Activated CD8-positive, alpha-beta T cell treated with anti-CD3 and anti-CD28 coated beads for 36 hours (primary cell): ENCODE measurements at regions not wholly inside any gene's neighbourhood (a gene's known extent, or its start where the extent isn't known, plus 50 kb on each side); places are given as distances from the start of the nearest gene placed in this dataset.

Source experiments
- ATAC-seq: fragments of 200-7000 bp; cut with Tn5 transposase; one replicate; pipeline ENCODE4 v1.10.0; 2021; ENCODE audit warnings: mild to moderate bottlenecking, moderate library complexity
- CTCF ChIA-PET: fragments of 350-600 bp; sonication (Branson Sonifier 250); formaldehyde crosslinking; loops from one replicate; lab custom pipeline; 2021; ENCODE audit warnings: antibody characterized with exemption; lab: Charles Lee
- POLR2A ChIA-PET: fragments of 350-600 bp; sonication (Branson Sonifier 250); formaldehyde crosslinking; loops from one replicate; lab custom pipeline; 2021; ENCODE audit warnings: antibody characterized with exemption; lab: Charles Lee
- DNase-seq: peaks from one replicate; pipeline ENCODE4 v3.0.0-alpha.2; 2020
- H3K27ac Mint-ChIP-seq: one replicate; pipeline ENCODE4 v1.8.0; 2021; ENCODE audit warnings: mild to moderate bottlenecking, mixed read lengths
- H3K27me3 Mint-ChIP-seq: one replicate; pipeline ENCODE4 v1.8.0; 2021; ENCODE audit warnings: mixed read lengths
- H3K36me3 Mint-ChIP-seq: one replicate; pipeline ENCODE4 v1.8.0; 2021; ENCODE audit warnings: low read depth, mixed read lengths
- H3K4me1 Mint-ChIP-seq: one replicate; pipeline ENCODE4 v1.8.0; 2021; ENCODE audit warnings: low read depth, mixed read lengths
- H3K4me3 Mint-ChIP-seq: one replicate; pipeline ENCODE4 v1.8.0; 2021; ENCODE audit warnings: mild to moderate bottlenecking, moderate library complexity, mixed read lengths
- H3K9me3 Mint-ChIP-seq: one replicate; pipeline ENCODE4 v1.8.0; 2021; ENCODE audit warnings: mixed read lengths
- CTCF ChIP-seq: fragments of 200-600 bp; IDR thresholded peaks from one replicate; pipeline ENCODE4 v1.8.0; 2022; ENCODE audit warnings: antibody characterized with exemption, mild to moderate bottlenecking
- intact Hi-C: fragments of 100-400 bp; cut with micrococcal nuclease; formaldehyde crosslinking; loops from one replicate; pipeline ENCODE4 v1.10.0; 2022

GRCh38 chr10:109689785-109690184, 233.5 kb downstream of the XPNPEP1 start:
- Mint-ChIP-seq H3K36me3 (no peaks in the 10 kb centered on the region), H3K4me3 (no peak overlapping the region), H3K27ac (no peak overlapping the region), H3K4me1 (no peaks in the 10 kb centered on the region), H3K9me3 (peaks cover 6% of the 10 kb centered on the region), H3K27me3 (peaks cover 3% of the 10 kb centered on the region)
- no peak for TF ChIP-seq CTCF
- ATAC-seq (no peak), DNase-seq (no peak)
- intact Hi-C loops: no loop called here
- ChIA-PET CTCF (no interaction called here), POLR2A (no interaction called here)

GRCh38 chr10:109679478-109679877, 243.8 kb downstream of the XPNPEP1 start:
- no peaks in the 10 kb centered on the region for H3K27me3 Mint-ChIP-seq
- no peaks in the 10 kb centered on the region for H3K4me1 Mint-ChIP-seq
- H3K27ac Mint-ChIP-seq: no peak overlapping the region
- intact Hi-C loops: no loop called here
- TF ChIP-seq CTCF: no peak
- ATAC-seq (no peak), DNase-seq (no peak)
- H3K9me3 Mint-ChIP-seq: no peaks in the 10 kb centered on the region
- CTCF ChIA-PET: no interaction called here
- H3K4me3 Mint-ChIP-seq: no peak overlapping the region
- no peaks in the 10 kb centered on the region for H3K36me3 Mint-ChIP-seq
- POLR2A ChIA-PET: no interaction called here

- no peaks in the 10 kb centered on the region for H3K36me3 Mint-ChIP-seq
- ChIA-PET CTCF (no interaction called here), POLR2A (no interaction called here)
- intact Hi-C loops: no loop called here
- H3K4me3 Mint-ChIP-seq: no peak overlapping the region
- H3K27me3 Mint-ChIP-seq: no peaks in the 10 kb centered on the region
- TF ChIP-seq CTCF: no peak
- ATAC-seq (no peak), DNase-seq (no peak)
- H3K27ac Mint-ChIP-seq: no peak overlapping the region
- H3K9me3 Mint-ChIP-seq: no peaks in the 10 kb centered on the region
- H3K4me1 Mint-ChIP-seq: no peaks in the 10 kb centered on the region
Observed at GRCh38 chr10:109678857-109679256, 244.5 kb downstream of the XPNPEP1 start.

- DNase-seq: no peak
- Mint-ChIP-seq H3K4me1 (no peaks in the 10 kb centered on the region), H3K9me3 (no peaks in the 10 kb centered on the region), H3K27me3 (no peaks in the 10 kb centered on the region), H3K27ac (no peak overlapping the region), H3K4me3 (no peak overlapping the region), H3K36me3 (no peaks in the 10 kb centered on the region)
- intact Hi-C loops: no loop called here
- ChIA-PET POLR2A (no interaction called here), CTCF (no interaction called here)
- ATAC-seq: no peak
- no peak for TF ChIP-seq CTCF
Observed at GRCh38 chr10:109676703-109677102, 246.6 kb downstream of the XPNPEP1 start.

- CTCF ChIA-PET: no interaction called here
- DNase-seq (no peak), ATAC-seq (no peak)
- H3K27me3 Mint-ChIP-seq: no peaks in the 10 kb centered on the region
- no peak for TF ChIP-seq CTCF
- H3K27ac Mint-ChIP-seq: no peak overlapping the region
- intact Hi-C loops: no loop called here
- H3K36me3 Mint-ChIP-seq: no peaks in the 10 kb centered on the region
- POLR2A ChIA-PET: no interaction called here
- no peaks in the 10 kb centered on the region for H3K4me1 Mint-ChIP-seq
- no peaks in the 10 kb centered on the region for H3K9me3 Mint-ChIP-seq
- H3K4me3 Mint-ChIP-seq: no peak overlapping the region
Observed at GRCh38 chr10:109668703-109669102, 254.6 kb downstream of the XPNPEP1 start.
